H9 (cell line): ENCODE measurements at regions not wholly inside any gene's neighbourhood (a gene's known extent, or its start where the extent isn't known, plus 50 kb on each side); places are given as distances from the start of the nearest gene placed in this dataset.
A peak's percentile ranks its signal among the peaks of the same experiment; 100 is the strongest.

Experiments
- DNase-seq: peaks from one replicate; pipeline ENCODE4 v3.0.0-alpha.2; 2017
- H2AFZ ChIP-seq: one replicate; pipeline ENCODE4 v1.6.1; 2013; ENCODE audit warnings: mild to moderate bottlenecking, low read length, control low read depth, moderate library complexity
- H2AK5ac ChIP-seq: 2 replicates; pipeline ENCODE4 v1.6.1; 2013; ENCODE audit warnings: low read length, control low read depth, mixed read lengths; ENCODE audit not compliant: insufficient read length
- H2BK120ac ChIP-seq: one replicate; pipeline ENCODE4 v1.6.1; 2013; ENCODE audit warnings: low read depth, mild to moderate bottlenecking, low read length, control low read depth, inconsistent platforms; ENCODE audit not compliant: poor library complexity, severe bottlenecking
- H2BK12ac ChIP-seq: 2 replicates; pipeline ENCODE4 v1.6.1; 2013; ENCODE audit warnings: low read length, control low read depth, mixed read lengths, low read depth; ENCODE audit not compliant: insufficient read length
- H2BK15ac ChIP-seq: 2 replicates; pipeline ENCODE4 v1.6.1; 2013; ENCODE audit warnings: low read depth, low read length, control low read depth
- H2BK20ac ChIP-seq: one replicate; pipeline ENCODE4 v1.6.1; 2013; ENCODE audit warnings: low read depth, mild to moderate bottlenecking, low read length, control low read depth, inconsistent platforms; ENCODE audit not compliant: poor library complexity, severe bottlenecking
- H2BK5ac ChIP-seq: 2 replicates; pipeline ENCODE4 v1.6.1; 2013; ENCODE audit warnings: low read length, control low read depth, mixed read lengths; ENCODE audit not compliant: insufficient read length
- H3K14ac ChIP-seq: 2 replicates; pipeline ENCODE4 v1.6.1; 2013; ENCODE audit warnings: low read length, control low read depth; ENCODE audit not compliant: insufficient read depth
- H3K18ac ChIP-seq: 2 replicates; pipeline ENCODE4 v1.6.1; 2013; ENCODE audit warnings: low read depth, mild to moderate bottlenecking, mixed read lengths, low read length, control low read depth; ENCODE audit not compliant: insufficient read length
- H3K23ac ChIP-seq: 2 replicates; pipeline ENCODE4 v1.6.1; 2013; ENCODE audit warnings: low read length, control low read depth, mixed read lengths, low read depth; ENCODE audit not compliant: insufficient read length
- H3K23me2 ChIP-seq: 2 replicates; pipeline ENCODE4 v1.6.1; 2013; ENCODE audit warnings: low read depth, mild to moderate bottlenecking, mixed read lengths, low read length, control low read depth; ENCODE audit not compliant: insufficient read length, poor library complexity, severe bottlenecking
- H3K27ac ChIP-seq: 2 replicates; pipeline ENCODE4 v1.5.1; 2013; ENCODE audit warnings: low read length, control low read depth, mixed read lengths, low read depth; ENCODE audit not compliant: insufficient read length
- H3K27me3 ChIP-seq: 2 replicates; pipeline ENCODE4 v1.6.1; 2013; ENCODE audit warnings: low read length, control low read depth, inconsistent platforms; ENCODE audit not compliant: insufficient read depth
- H3K4ac ChIP-seq: 2 replicates; pipeline ENCODE4 v1.6.1; 2013; ENCODE audit warnings: low read depth, mild to moderate bottlenecking, control low read depth, inconsistent platforms, low read length, moderate library complexity
- H3K4me1 ChIP-seq: 2 replicates; pipeline ENCODE4 v1.6.1; 2013; ENCODE audit warnings: low read length, control low read depth, inconsistent platforms; ENCODE audit not compliant: insufficient read depth
- H3K4me2 ChIP-seq: 2 replicates; pipeline ENCODE4 v1.6.1; 2013; ENCODE audit warnings: low read length, control low read depth, mixed read lengths; ENCODE audit not compliant: insufficient read length, insufficient read depth
- H3K56ac ChIP-seq: 2 replicates; pipeline ENCODE4 v1.6.1; 2013; ENCODE audit warnings: low read depth, mild to moderate bottlenecking, mixed read lengths, low read length, control low read depth; ENCODE audit not compliant: insufficient read length
- H3K79me1 ChIP-seq: 2 replicates; pipeline ENCODE4 v1.6.1; 2013; ENCODE audit warnings: low read depth, mild to moderate bottlenecking, moderate library complexity, low read length, control low read depth, inconsistent platforms; ENCODE audit not compliant: insufficient read depth, poor library complexity, severe bottlenecking
- H3K79me2 ChIP-seq: 2 replicates; pipeline ENCODE4 v1.6.1; 2013; ENCODE audit warnings: low read length, control low read depth, inconsistent platforms; ENCODE audit not compliant: insufficient read depth
- H3K9ac ChIP-seq: 2 replicates; pipeline ENCODE4 v1.6.1; 2013; ENCODE audit warnings: low read length, control low read depth, mixed read lengths; ENCODE audit not compliant: insufficient read length; ENCODE audit errors: extremely low read depth
- H3K9me3 ChIP-seq: one replicate; pipeline ENCODE4 v1.6.1; 2013; ENCODE audit warnings: low read depth, low read length, inconsistent platforms; ENCODE audit not compliant: control insufficient read depth
- H3T11ph ChIP-seq: one replicate; pipeline ENCODE4 v1.6.1; 2013; ENCODE audit warnings: mild to moderate bottlenecking, low read length, control low read depth, inconsistent platforms
- H4K20me1 ChIP-seq: one replicate; pipeline ENCODE4 v1.6.1; 2013; ENCODE audit not compliant: control insufficient read depth, insufficient read length, insufficient read depth
- H4K5ac ChIP-seq: 2 replicates; pipeline ENCODE4 v1.6.1; 2013; ENCODE audit warnings: low read depth, mild to moderate bottlenecking, mixed read lengths, low read length, control low read depth; ENCODE audit not compliant: insufficient read length
- H4K8ac ChIP-seq: replicated peaks from 2 replicates; pipeline ENCODE4 v1.6.1; 2013; ENCODE audit warnings: low read length, control low read depth, mixed read lengths, low read depth; ENCODE audit not compliant: insufficient read length
- H4K91ac ChIP-seq: 2 replicates; pipeline ENCODE4 v1.6.1; 2013; ENCODE audit warnings: low read depth, mild to moderate bottlenecking, moderate library complexity, mixed read lengths, low read length, control low read depth; ENCODE audit not compliant: insufficient read length
- H3K27ac Mint-ChIP-seq, 3 experiments: 2 replicates in 2 of 3; 3 replicates in 1 of 3; pipeline ENCODE4 v1.8.0; 2020 to 2021; ENCODE audit warnings: mixed read lengths in 3 of 3, mild to moderate bottlenecking in 1 of 3, moderate library complexity in 1 of 3
- H3K27me3 Mint-ChIP-seq: 2 replicates; pipeline ENCODE4 v1.8.0; 2021; ENCODE audit warnings: low read depth, mild to moderate bottlenecking, moderate library complexity, mixed read lengths
- H3K36me3 Mint-ChIP-seq, 3 experiments: 2 replicates in 2 of 3; 3 replicates in 1 of 3; pipeline ENCODE4 v1.8.0; 2020 to 2021; ENCODE audit warnings: low read depth in 3 of 3, mixed read lengths in 3 of 3; ENCODE audit not compliant: insufficient read depth in 1 of 3
- H3K4me1 Mint-ChIP-seq, 2 experiments: 2 replicates each; pipeline ENCODE4 v1.8.0; 2020; ENCODE audit warnings: mixed read lengths in 2 of 2
- H3K4me3 Mint-ChIP-seq, 2 experiments: 2 replicates in 1 of 2; 3 replicates in 1 of 2; pipeline ENCODE4 v1.8.0; 2020 to 2021; ENCODE audit warnings: mild to moderate bottlenecking in 2 of 2, mixed read lengths in 2 of 2, moderate library complexity in 1 of 2
- H3K9me3 Mint-ChIP-seq, 2 experiments: 2 replicates in 1 of 2; 3 replicates in 1 of 2; pipeline ENCODE4 v1.8.0; 2020; ENCODE audit warnings: mild to moderate bottlenecking in 2 of 2, mixed read lengths in 2 of 2, moderate library complexity in 1 of 2
- WGBS: extraction: QIAGEN DNeasy Blood & Tissue Kit; methylation state at CpG from one replicate; pipeline ENCODE4 v1.1.7; 2013; ENCODE audit warnings: missing lambda C conversion rate, low lambda C conversion rate, mixed read lengths; ENCODE audit not compliant: insufficient read length; ENCODE audit errors: extremely low coverage; 5-methylcytosine and 5-hydroxymethylcytosine counted together
- TF ChIP-seq, protein P1 (sequence below): fragments of 200-600 bp; sonication (generic); conservative IDR thresholded peaks from 3 replicates; pipeline ENCODE4 v1.8.0; 2021; ENCODE audit warnings: antibody characterized with exemption, mild to moderate bottlenecking

DNA sequence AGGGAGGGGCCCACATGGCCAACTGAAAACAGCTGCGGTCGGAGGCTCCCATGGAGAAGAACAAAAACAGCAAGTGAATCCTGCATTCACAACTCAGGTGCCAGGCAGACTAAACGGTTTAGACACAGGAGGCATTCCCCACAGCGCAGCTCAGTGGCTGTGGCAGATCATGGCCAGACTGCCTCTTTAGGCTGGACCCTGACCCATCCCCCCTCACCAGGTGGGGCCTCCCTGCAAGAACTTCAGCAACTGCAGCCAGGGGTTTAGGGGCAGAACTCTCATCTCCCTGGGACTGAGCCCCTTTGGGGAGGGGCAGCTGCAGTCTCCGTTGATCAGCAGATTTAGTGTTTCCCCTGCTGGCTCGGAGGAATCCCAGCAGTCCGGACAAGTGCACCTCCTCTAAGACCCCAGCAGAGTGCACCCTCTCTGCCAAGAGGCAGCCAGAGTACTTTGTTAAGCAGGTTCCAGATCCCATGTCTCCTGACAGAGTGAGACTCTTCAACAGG is 346.7 kb downstream of the SS18 start:
- H3K36me3 Mint-ChIP-seq = peaks cover 2 to 14% (median 4%) of the 10 kb centered on the region in 3 experiments; a peak in 4 of 7 replicates
- TF ChIP-seq, protein P1, sequence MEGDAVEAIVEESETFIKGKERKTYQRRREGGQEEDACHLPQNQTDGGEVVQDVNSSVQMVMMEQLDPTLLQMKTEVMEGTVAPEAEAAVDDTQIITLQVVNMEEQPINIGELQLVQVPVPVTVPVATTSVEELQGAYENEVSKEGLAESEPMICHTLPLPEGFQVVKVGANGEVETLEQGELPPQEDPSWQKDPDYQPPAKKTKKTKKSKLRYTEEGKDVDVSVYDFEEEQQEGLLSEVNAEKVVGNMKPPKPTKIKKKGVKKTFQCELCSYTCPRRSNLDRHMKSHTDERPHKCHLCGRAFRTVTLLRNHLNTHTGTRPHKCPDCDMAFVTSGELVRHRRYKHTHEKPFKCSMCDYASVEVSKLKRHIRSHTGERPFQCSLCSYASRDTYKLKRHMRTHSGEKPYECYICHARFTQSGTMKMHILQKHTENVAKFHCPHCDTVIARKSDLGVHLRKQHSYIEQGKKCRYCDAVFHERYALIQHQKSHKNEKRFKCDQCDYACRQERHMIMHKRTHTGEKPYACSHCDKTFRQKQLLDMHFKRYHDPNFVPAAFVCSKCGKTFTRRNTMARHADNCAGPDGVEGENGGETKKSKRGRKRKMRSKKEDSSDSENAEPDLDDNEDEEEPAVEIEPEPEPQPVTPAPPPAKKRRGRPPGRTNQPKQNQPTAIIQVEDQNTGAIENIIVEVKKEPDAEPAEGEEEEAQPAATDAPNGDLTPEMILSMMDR = peak; percentile 76
- H4K5ac ChIP-seq = no peak overlapping the region
- H3K14ac ChIP-seq = no peak overlapping the region
- no peaks in the 10 kb centered on the region for H3K79me2 ChIP-seq
- no peak overlapping the region for H2AK5ac ChIP-seq
- H3K9me3 ChIP-seq = no peaks in the 10 kb centered on the region
- no peaks in the 10 kb centered on the region for H4K20me1 ChIP-seq
- H3K23ac ChIP-seq = no peak overlapping the region
- H3T11ph ChIP-seq = no peak overlapping the region
- no peak overlapping the region for H3K27ac ChIP-seq
- no peak overlapping the region for H2BK5ac ChIP-seq
- H3K9ac ChIP-seq = no peak overlapping the region
- H3K23me2 ChIP-seq = no peaks in the 10 kb centered on the region
- no CpG with 5 or more reads among the region's 7 CpGs for WGBS
- peak overlapping the region in 2 of 3 experiments; percentile 64 to 91; a peak in 5 of 7 replicates for H3K27ac Mint-ChIP-seq
- H3K4me2 ChIP-seq = no peak overlapping the region
- peak; percentile 89 for DNase-seq
- H2BK15ac ChIP-seq = no peak overlapping the region
- no peak overlapping the region for H2AFZ ChIP-seq
- no peak overlapping the region for H3K18ac ChIP-seq
- no peaks in the 10 kb centered on the region for H3K27me3 ChIP-seq
- no peak overlapping the region for H4K8ac ChIP-seq
- H3K4me1 Mint-ChIP-seq = peaks cover 31 to 38% of the 10 kb centered on the region in 2 experiments
- peaks cover 9 to 17% of the 10 kb centered on the region in 2 experiments for H3K9me3 Mint-ChIP-seq
- H2BK12ac ChIP-seq = no peak overlapping the region
- H2BK20ac ChIP-seq = no peak overlapping the region
- no peak overlapping the region for H4K91ac ChIP-seq
- H3K27me3 Mint-ChIP-seq = no peaks in the 10 kb centered on the region; the same call in none of the 2 replicates
- H3K4me3 Mint-ChIP-seq = peak overlapping the region in 1 of 2 experiments; percentile 42; a peak in 2 of 5 replicates
- H3K79me1 ChIP-seq = no peaks in the 10 kb centered on the region
- no peak overlapping the region for H2BK120ac ChIP-seq
- no peaks in the 10 kb centered on the region; the same call in 1 of the 2 replicates for H3K4me1 ChIP-seq
- H3K4ac ChIP-seq = no peak overlapping the region
- H3K56ac ChIP-seq = no peak overlapping the region
